ENCODE measurements at regions not wholly inside any gene's neighbourhood (a gene's known extent, or its start where the extent isn't known, plus 50 kb on each side); places are given as distances from the start of the nearest gene placed in this dataset.
A peak's percentile ranks its signal among the peaks of the same experiment; 100 is the strongest.

DNA sequence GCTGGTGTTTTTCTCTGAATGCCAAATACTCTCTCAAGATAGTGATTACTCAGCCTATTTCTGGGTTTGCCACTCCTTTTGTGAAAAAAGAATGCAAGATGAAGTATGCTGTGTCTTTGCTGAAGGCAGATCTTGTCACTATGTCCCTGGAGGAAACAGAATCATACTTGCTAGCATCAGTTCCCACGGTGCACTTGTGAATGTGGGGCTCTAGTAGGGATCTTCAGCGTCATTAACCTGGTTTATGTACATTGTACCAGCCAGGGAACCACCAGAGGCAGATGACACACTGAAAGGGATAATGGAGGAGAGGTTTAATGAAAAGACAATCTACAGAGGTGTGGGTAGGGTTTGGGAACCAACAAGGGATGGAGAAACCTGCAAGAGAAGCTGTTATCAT, 131.0 kb upstream of the CXCR4 start:
- Histone ChIP-seq H2AFZ (ENCODE audit: low read depth, low read length) (no peak overlapping the region), H4K20me1 (ENCODE audit: insufficient read depth, low read length) (no peaks in the 10 kb centered on the region), H3K4me3 (ENCODE audit: low read depth in 1 of 2, low read length in 2 of 2) (no peak overlapping the region), H3K9ac (ENCODE audit: low read depth, low read length) (no peak overlapping the region), H3K27ac (ENCODE audit: low read length) (0 out of 2 replicates have a peak overlapping the region, but pooled peaks have one; percentile 6), H3K36me3 (ENCODE audit: insufficient read depth, low read length) (no peaks in the 10 kb centered on the region), H3K4me1 (ENCODE audit: insufficient read depth, low read length) (peaks cover 18% of the 10 kb centered on the region), H3K27me3 (ENCODE audit: insufficient read depth, low read length, poor library complexity) (no peaks in the 10 kb centered on the region), H3K9me3 (ENCODE audit: insufficient read depth, low read length, severe bottlenecking) (no peaks in the 10 kb centered on the region), H3K4me2 (ENCODE audit: insufficient read depth, low read length) (no peak overlapping the region), H3K79me2 (ENCODE audit: insufficient read depth, low read length) (no peaks in the 10 kb centered on the region)
- DNase-seq, result no peak
- no peak for ATAC-seq (ENCODE audit: insufficient read depth, low read depth)
- TF ChIP-seq EZH2 (IDR thresholded peaks at IDR 0.05; ENCODE audit: borderline replicate concordance, low read depth, low read length, severe bottlenecking), result no peak
- TF ChIP-seq, protein P1, sequence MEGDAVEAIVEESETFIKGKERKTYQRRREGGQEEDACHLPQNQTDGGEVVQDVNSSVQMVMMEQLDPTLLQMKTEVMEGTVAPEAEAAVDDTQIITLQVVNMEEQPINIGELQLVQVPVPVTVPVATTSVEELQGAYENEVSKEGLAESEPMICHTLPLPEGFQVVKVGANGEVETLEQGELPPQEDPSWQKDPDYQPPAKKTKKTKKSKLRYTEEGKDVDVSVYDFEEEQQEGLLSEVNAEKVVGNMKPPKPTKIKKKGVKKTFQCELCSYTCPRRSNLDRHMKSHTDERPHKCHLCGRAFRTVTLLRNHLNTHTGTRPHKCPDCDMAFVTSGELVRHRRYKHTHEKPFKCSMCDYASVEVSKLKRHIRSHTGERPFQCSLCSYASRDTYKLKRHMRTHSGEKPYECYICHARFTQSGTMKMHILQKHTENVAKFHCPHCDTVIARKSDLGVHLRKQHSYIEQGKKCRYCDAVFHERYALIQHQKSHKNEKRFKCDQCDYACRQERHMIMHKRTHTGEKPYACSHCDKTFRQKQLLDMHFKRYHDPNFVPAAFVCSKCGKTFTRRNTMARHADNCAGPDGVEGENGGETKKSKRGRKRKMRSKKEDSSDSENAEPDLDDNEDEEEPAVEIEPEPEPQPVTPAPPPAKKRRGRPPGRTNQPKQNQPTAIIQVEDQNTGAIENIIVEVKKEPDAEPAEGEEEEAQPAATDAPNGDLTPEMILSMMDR (IDR thresholded peaks at IDR 0.05; ENCODE audit: borderline replicate concordance, extremely low read depth, low read length, poor library complexity, severe bottlenecking), result no peak

DNA sequence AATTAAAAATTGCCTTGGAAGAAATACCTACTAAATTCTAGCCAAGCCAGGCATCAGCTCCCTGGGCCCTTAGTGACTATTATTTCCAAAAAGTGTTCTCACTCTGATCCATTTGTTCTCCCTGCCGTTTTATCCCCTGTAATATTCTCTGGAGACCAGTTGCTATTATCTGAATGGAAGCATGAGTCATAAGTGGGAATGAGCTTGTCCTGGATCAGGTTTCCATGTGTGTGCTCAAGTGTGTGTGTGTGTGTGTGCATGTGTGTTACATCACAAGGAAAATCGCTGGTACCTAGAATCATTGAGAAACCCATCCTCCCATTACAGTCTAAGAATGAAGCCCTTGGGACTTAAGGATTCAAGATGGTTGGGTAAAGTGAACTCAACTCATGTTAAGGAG, 130.3 kb upstream of the CXCR4 start:
- no peaks in the 10 kb centered on the region for H3K9me3 ChIP-seq (ENCODE audit: insufficient read depth, low read length, severe bottlenecking)
- peaks cover 18% of the 10 kb centered on the region for H3K4me1 ChIP-seq (ENCODE audit: insufficient read depth, low read length)
- no peak overlapping the region for H3K4me3 ChIP-seq (ENCODE audit: low read depth in 1 of 2, low read length in 2 of 2)
- no peaks in the 10 kb centered on the region for H4K20me1 ChIP-seq (ENCODE audit: insufficient read depth, low read length)
- no peak for ATAC-seq (ENCODE audit: insufficient read depth, low read depth)
- H3K36me3 ChIP-seq (ENCODE audit: insufficient read depth, low read length), result no peaks in the 10 kb centered on the region
- DNase-seq, result no peak
- no peaks in the 10 kb centered on the region for H3K27me3 ChIP-seq (ENCODE audit: insufficient read depth, low read length, poor library complexity)
- no peak overlapping the region for H2AFZ ChIP-seq (ENCODE audit: low read depth, low read length)
- TF ChIP-seq, protein P1 (IDR thresholded peaks at IDR 0.05; ENCODE audit: borderline replicate concordance, extremely low read depth, low read length, poor library complexity, severe bottlenecking), result no peak
- no peak for TF ChIP-seq EZH2 (IDR thresholded peaks at IDR 0.05; ENCODE audit: borderline replicate concordance, low read depth, low read length, severe bottlenecking)
- no peak overlapping the region for H3K4me2 ChIP-seq (ENCODE audit: insufficient read depth, low read length)
- no peaks in the 10 kb centered on the region for H3K79me2 ChIP-seq (ENCODE audit: insufficient read depth, low read length)
- H3K9ac ChIP-seq (ENCODE audit: low read depth, low read length), result no peak overlapping the region
- no peak overlapping the region for H3K27ac ChIP-seq (ENCODE audit: low read length)

DNA sequence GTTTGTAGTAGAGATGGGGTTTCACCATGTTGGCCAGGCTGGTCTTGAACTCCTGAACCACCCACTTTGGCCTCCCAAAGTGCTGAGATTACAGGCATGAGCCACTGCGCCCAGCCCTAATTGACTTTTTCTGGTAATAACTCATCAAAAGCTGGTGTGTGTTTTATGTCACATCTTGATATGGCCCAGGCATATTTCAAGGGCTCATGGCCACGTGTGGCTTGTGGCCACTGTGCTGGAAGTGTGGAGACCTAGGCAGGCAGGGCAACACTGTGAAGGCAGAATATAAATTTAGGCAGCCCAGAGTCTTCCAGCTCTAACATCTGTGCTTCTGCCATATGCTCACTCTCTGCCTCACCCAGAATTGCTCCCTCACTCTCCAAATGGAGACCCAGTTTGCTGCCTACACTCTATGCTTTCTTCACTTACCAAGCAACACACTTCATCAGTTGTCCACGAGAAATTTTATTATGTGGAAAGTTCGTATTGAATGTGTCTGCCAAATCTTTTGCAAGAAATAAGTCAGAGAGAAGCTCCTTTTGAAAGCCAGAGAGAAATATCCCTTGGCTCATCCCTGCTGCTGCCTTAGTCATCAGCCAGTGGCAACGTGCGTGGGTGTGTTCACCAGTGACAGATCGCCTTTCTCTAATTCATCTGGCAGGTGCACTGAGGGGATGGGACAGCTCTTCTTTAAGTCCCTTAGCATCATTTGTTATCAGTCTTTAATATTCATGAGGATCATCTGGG, 129.4 kb upstream of the CXCR4 start:
- H3K4me2 ChIP-seq (ENCODE audit: insufficient read depth, low read length), result no peak overlapping the region
- peaks cover 25% of the 10 kb centered on the region for H3K4me1 ChIP-seq (ENCODE audit: insufficient read depth, low read length)
- DNase-seq, result no peak
- H4K20me1 ChIP-seq (ENCODE audit: insufficient read depth, low read length), result no peaks in the 10 kb centered on the region
- H3K36me3 ChIP-seq (ENCODE audit: insufficient read depth, low read length), result no peaks in the 10 kb centered on the region
- no peak overlapping the region for H3K27ac ChIP-seq (ENCODE audit: low read length)
- no peak for ATAC-seq (ENCODE audit: insufficient read depth, low read depth)
- H3K79me2 ChIP-seq (ENCODE audit: insufficient read depth, low read length), result no peaks in the 10 kb centered on the region
- no peak overlapping the region for H2AFZ ChIP-seq (ENCODE audit: low read depth, low read length)
- no peaks in the 10 kb centered on the region for H3K9me3 ChIP-seq (ENCODE audit: insufficient read depth, low read length, severe bottlenecking)
- no peak overlapping the region for H3K4me3 ChIP-seq (ENCODE audit: low read depth in 1 of 2, low read length in 2 of 2)
- TF ChIP-seq EZH2 (IDR thresholded peaks at IDR 0.05; ENCODE audit: borderline replicate concordance, low read depth, low read length, severe bottlenecking), result no peak
- TF ChIP-seq, protein P1 (IDR thresholded peaks at IDR 0.05; ENCODE audit: borderline replicate concordance, extremely low read depth, low read length, poor library complexity, severe bottlenecking), result no peak
- no peaks in the 10 kb centered on the region for H3K27me3 ChIP-seq (ENCODE audit: insufficient read depth, low read length, poor library complexity)
- no peak overlapping the region for H3K9ac ChIP-seq (ENCODE audit: low read depth, low read length)

All from DND-41 (cell line).